DMS114 treated with DMSO at 0.1 percent for 48 hours (cell line): ENCODE measurements at regions not wholly inside any gene's neighbourhood (a gene's known extent, or its start where the extent isn't known, plus 50 kb on each side); places are given as distances from the start of the nearest gene placed in this dataset.

Experiments
- DNase-seq: peaks from one replicate; lab custom pipeline; 2025; ENCODE audit not compliant: unreplicated experiment; lab: John Stamatoyannopoulos, UW

- no peak for DNase-seq
Measured at GRCh38 chr14:65278589-65278988, 133.9 kb upstream of the FUT8 start.

DNA sequence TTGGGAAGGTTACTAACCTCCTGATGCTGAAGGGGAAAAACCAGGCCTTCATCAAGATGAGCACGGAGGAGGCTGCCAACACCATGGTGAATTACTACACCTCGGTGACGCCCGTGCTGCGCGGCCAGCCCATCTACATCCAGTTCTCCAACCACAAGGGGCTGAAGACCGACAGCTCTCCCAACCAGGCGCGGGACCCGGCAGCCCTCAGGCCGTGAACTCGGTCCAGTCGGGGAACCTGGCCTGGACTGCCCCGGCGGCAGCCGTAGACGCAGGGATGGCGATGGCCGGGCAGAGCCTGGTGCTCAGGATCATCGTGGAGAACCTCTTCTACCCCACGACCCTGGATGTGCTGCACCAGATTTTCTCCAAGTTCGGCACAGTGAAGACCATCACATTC, 133.0 kb upstream of the FUT8 start:
- DNase-seq, result no peak

- DNase-seq, result no peak
Measured at GRCh38 chr14:65279958-65280357, 132.6 kb upstream of the FUT8 start.

DNA sequence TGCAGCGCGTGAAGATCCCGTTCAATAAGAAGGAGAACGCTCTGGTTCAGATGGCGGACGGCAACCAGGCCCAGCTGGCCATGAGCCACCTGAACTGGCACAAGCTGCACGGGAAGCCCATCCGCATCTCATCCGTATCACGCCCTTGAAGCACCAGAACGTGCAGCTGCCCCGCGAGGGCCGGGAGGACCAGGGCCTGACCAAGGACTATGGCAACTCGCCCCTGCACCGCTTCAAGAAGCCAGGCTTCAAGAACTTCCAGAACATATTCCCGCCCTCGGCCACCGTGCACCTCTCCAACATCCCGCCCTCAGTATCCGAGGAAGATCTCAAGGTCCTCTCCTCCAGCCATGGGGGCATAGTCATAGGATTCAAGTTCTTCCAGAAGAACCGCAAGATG, 131.9 kb upstream of the FUT8 start:
- no peak for DNase-seq

GRCh38 chr14:65281991-65282895, 130.3 kb upstream of the FUT8 start:
- DNase-seq, result no peak

GRCh38 chr14:65282896-65283253, 129.7 kb upstream of the FUT8 start:
- DNase-seq, result no peak

- no peak for DNase-seq
Measured at GRCh38 chr14:65286443-65286842, 126.1 kb upstream of the FUT8 start.

DNA sequence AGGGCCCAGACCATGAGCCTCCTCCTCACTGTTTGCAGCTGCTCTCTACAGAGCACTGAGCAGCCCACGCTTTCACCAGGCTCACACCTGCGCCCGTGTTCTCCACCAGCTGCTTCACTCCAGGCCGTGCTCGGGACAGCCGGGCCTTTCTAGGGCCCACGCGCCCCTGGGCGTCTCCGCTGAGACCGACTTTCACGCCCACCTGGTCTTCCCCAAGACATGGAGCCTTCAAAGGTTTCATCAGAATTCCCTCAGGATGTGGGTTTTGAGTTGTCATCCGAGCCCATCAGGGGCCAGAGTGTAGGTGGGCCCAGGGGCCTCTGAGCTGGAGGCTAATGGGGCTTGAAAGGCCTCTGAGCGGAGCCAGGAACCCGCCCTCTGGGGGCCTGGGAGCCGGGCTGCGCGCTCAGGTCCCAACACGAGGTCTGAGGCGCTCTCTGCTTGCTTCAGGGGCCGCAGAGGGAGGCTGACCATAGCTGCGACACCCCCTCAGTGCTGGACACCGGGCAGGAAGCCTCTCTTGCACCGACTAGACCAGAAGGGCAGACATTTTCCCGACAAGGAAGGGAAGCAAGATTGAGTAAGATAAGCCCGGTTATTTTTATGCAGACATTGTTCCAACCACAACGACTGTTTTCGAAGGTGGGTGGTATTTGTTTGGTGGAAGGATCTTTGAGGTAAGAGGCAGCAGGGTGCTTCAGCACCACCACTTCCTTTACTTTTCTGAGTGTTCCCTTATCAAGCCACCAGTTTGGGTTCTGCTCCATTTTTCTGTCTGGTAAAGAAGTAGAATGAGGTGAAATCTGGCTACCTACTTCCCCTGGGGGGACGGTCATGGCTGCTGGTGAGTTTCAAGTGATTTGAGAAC, 125.0 kb upstream of the FUT8 start:
- DNase-seq, result no peak

DNA sequence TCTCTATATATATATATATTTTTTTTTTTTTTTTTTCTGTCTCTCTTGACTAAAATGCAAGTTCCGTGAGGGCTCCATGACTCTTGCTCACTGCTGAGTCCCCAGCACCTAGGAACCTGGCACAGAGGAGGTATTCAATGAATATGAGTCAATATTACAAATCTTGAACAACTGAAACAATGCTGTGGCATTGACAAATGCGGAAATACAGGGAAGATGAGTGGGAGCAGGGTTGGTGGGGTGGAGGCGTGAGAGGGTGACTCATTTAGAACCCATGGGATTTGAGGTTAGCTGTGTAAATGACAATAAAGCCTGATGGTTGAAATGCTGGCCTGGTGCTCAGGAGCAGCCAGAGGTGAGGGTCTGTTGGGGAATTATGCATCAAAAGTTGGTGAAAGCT, 121.7 kb upstream of the FUT8 start:
- no peak for DNase-seq

GRCh38 chr14:65291531-65291930, 121.0 kb upstream of the FUT8 start:
- no peak for DNase-seq

DNA sequence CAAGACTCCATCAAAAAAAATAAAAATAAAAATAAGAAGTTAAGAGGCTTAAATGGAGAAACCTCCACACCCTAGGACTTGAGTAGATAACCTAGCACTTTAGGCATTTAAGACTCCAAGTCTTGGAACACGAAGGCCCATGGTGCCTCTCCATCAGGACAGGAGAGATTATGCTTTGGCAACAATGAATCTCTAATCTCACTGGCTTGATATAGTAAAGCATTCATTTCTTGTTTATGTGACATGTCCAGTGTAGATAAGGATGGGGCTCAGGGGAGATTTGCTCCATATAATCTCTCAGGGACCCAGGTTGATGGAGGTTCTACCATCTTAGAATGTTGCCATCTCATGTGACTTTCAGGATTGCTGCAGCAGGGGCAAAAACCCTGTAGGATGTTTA, 117.7 kb upstream of the FUT8 start:
- no peak for DNase-seq

- DNase-seq, result no peak
Measured at GRCh38 chr14:65296402-65296801, 116.1 kb upstream of the FUT8 start.

- no peak for DNase-seq
Measured at GRCh38 chr14:65296876-65297275, 115.7 kb upstream of the FUT8 start.

DNA sequence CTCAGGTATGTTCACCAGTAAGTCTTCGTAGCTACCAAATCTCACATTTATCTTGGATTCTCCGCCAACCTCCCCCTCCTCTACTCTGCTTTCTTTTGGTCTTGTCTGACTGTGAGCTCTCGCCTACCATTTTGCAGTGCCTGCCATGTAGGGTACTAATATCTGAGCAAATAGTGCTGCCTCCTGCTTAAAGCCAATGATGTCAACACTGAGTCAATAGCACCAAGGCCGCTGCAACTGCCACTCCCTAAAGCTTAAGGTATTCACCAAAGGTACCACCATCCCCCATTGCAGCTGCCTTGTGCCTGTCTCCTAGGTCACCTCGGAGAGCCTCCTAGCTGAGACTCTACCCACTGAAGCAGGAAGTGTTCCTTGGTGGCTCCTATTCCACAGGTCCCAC, 114.8 kb upstream of the FUT8 start:
- no peak for DNase-seq

GRCh38 chr14:65299826-65300225, 112.7 kb upstream of the FUT8 start:
- DNase-seq, result no peak

GRCh38 chr14:65301862-65302539, 110.5 kb upstream of the FUT8 start:
- DNase-seq, result no peak

DNA sequence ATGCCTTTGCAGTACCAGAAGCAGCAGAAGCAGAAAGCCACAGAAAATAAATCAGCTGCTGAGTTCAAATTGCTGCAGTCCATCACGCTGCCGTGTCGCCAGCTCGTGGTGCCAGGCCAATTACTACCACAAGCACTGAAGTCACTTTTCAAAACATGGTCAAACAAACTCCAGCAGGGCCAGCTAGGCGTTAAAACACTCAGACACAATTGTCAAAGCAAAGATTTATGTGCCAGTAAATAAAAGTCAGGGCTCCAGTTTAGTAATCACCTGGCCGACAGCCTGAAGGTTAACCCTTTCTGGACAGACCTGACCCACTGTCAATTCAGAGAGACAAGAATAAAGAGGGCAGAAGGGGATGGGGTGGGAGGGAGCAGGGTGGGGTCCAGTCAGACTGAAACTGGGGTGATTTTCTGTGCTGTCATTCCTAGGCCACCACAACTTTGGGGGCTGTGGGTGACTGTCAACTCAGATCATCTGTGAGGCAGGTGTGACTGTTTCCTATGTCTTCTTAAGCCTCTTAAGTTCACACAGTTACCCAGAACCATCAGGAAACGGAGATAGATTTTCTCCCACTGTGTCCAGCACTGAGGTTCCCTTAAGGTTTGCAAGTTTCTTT, 109.8 kb upstream of the FUT8 start:
- DNase-seq, result no peak

DNA sequence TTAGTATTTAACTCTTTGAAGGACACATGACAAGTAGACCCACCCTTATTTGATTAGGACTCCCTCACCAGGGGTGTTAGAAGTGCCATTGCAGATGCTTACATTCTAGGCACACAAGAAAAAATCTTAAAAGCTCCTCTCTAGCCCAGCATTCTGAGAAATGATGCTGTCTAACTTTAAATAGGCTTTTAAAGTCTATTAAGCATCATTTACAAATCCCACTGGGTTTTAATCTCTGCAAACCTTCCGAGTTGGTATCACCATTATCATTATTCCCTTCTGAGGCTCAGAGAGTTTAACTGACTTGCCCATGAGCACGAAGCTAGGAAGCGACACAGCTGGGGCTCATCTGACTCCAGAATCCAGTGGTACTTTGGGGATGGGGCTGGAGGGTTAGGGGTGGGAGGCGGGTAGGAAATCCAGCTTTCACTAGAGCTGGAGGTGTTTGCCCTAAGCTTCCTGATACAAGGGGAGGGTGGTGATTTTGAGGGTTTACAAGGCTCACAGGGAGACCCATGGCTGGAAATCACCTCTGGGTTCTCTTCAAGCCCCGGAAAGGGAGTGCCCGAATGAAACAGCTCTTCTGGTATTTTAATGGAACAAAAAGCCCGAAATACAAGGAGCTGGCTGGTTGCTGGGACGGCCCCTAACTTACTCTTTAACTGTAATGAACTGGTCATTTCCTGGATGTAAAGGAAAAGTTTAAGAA, 109.2 kb upstream of the FUT8 start:
- no peak for DNase-seq

- DNase-seq, result no peak
Measured at GRCh38 chr14:65303899-65304222, 108.7 kb upstream of the FUT8 start.

DNA sequence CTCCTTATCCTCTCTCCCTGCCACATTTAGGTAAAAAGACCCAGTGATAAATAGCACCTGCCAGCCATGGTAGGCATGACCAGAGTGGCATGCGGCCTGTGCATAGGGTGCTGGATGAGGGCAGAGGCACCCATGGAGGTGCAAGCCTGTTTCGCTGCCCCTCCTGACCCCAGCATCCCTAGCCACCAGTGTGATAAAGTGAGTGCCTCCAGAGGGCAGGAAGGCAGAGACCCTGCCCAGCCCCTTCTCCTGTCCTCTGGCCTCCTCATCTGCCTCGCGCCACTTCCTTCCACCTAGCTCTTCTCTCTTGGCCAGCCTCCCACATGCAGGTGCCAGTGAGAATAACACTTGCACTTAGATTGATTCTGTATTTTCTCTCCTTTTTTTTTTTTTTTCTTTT, 108.3 kb upstream of the FUT8 start:
- no peak for DNase-seq

DNA sequence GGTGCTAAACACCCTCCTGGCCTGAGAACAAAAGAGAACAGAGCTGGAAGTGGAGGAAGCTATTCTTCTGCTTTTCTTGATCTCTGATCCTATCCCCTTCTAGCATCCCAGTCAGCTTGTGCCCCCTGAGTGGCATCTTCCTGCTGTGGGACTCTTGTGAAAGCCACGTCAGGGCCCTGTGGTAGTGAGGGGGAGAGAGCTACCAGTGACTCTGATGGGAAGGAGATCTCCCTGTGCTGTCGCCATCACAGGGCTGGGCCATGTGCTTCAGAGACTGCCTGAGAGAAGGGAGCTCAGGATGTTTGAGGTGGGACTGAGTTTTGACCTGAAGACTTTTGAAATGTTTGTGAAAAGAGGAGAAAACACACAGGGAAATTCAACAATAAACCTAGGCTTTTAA, 107.6 kb upstream of the FUT8 start:
- no peak for DNase-seq
